Fibroblast of villous mesenchyme (primary cell): ENCODE measurements at regions not wholly inside any gene's neighbourhood (a gene's known extent, or its start where the extent isn't known, plus 50 kb on each side); places are given as distances from the start of the nearest gene placed in this dataset.
"Not testable (repeated sequence)": the region's sequence is repeated elsewhere in the genome, so short reads cannot be mapped to it uniquely, and the experiment has no call there.

Experiments
- DNase-seq: peaks from one replicate; pipeline ENCODE4 v3.0.0-alpha.2; 2010; ENCODE audit warnings: low read depth
- H3K4me3 ChIP-seq: 2 replicates; pipeline ENCODE4 v1.5.1; 2011; ENCODE audit warnings: low read depth, mild to moderate bottlenecking, low read length
- TF ChIP-seq, protein P1 (sequence below): IDR thresholded peaks from 2 replicates; pipeline ENCODE4 v1.5.1; 2012; ENCODE audit warnings: low read depth, mild to moderate bottlenecking, low read length; ENCODE audit not compliant: insufficient read depth

GRCh38 chr17:55930291-55930809, 179.5 kb downstream of the PCTP start:
- no peak overlapping the region for H3K4me3 ChIP-seq
- no peak for DNase-seq
- TF ChIP-seq, protein P1, sequence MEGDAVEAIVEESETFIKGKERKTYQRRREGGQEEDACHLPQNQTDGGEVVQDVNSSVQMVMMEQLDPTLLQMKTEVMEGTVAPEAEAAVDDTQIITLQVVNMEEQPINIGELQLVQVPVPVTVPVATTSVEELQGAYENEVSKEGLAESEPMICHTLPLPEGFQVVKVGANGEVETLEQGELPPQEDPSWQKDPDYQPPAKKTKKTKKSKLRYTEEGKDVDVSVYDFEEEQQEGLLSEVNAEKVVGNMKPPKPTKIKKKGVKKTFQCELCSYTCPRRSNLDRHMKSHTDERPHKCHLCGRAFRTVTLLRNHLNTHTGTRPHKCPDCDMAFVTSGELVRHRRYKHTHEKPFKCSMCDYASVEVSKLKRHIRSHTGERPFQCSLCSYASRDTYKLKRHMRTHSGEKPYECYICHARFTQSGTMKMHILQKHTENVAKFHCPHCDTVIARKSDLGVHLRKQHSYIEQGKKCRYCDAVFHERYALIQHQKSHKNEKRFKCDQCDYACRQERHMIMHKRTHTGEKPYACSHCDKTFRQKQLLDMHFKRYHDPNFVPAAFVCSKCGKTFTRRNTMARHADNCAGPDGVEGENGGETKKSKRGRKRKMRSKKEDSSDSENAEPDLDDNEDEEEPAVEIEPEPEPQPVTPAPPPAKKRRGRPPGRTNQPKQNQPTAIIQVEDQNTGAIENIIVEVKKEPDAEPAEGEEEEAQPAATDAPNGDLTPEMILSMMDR = no peak

GRCh38 chr17:55931446-55931845, 180.6 kb downstream of the PCTP start:
- no peak for DNase-seq
- TF ChIP-seq, protein P1 = no peak
- H3K4me3 ChIP-seq = no peak overlapping the region

DNA sequence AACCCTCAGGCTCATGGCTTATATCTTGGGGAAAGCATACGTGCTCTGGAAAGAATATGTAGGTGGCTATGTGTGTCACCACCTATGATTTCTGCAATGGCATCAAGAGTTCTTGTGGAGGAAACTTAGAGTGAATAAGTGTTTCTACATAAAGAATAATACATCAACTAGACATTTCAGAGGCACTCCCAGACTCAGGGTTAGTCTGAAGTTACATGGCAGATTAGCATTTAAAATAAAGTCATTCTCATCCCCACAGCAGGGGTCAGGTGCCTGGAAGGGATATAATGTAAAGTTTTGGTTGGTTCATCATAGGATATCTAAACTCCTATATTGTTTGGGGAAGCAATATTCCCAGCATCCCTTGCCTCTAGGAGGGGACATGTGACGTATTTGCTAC, 182.1 kb downstream of the PCTP start:
- TF ChIP-seq, protein P1 = no peak
- DNase-seq = no peak
- no peak overlapping the region for H3K4me3 ChIP-seq

DNA sequence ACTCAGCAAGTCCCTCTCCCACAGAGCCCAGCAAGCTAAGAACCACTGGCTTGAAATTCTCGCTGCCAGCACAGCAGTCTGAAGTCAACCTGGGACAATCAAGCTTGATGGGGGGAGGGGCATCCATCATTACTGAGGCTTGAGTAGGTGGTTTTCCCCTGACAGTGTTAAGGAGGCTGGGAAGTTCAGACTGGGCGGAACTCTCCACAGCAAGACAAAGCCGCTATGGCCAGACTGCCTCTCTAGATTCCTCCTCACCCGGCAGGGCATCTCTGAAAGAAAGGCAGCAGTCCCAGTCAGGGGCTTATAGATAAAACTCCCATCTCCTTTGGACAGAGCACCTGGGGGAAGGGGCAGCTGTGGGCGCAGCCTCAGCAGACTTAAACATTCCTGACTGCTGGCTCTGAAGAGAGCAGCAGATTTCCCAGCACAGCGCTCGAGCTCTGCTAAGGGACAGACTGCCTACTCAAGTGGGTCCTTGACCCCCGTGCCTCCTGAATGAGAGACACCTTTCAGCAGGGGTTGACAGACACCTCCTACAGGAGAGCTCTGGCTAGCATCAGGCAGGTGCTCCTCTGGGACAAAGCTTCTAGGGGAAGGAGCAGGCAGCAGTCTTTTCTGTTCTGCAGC, 188.4 kb downstream of the PCTP start:
- H3K4me3 ChIP-seq, DNase-seq: not testable (repeated sequence)

DNA sequence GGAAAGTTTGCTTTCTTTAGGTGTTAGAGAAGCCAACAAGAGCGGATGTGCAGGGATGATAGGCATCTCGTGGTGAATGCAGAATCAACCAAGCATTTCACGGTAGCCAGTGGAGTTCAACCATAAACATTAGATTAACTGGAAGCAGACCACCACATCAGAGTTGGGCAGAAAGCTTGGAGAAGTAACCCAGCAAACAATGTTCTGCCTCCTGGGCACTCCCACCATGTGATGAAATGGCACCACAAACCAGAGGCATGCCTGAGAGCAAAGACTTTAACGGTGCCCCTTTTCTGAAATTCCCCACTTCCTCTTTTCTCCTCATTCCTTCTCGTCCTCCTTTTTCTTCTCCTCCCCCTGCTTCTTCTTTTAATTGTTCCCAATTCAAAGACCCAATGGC, 193.5 kb upstream of the ANKFN1 start:
- no peak for DNase-seq
- H3K4me3 ChIP-seq = no peak overlapping the region
- TF ChIP-seq, protein P1 = no peak

GRCh38 chr17:55961386-55961785, 191.9 kb upstream of the ANKFN1 start:
- no peak for DNase-seq
- TF ChIP-seq, protein P1 = no peak

GRCh38 chr17:55962951-55963401, 190.3 kb upstream of the ANKFN1 start:
- no peak for DNase-seq
- H3K4me3 ChIP-seq = no peak overlapping the region
- TF ChIP-seq, protein P1 = no peak

More at GRCh38 chr17:55961386-55961785, 191.9 kb upstream of the ANKFN1 start:
- H3K4me3 ChIP-seq = no peak overlapping the region
